H9 (cell line): ENCODE measurements at regions not wholly inside any gene's neighbourhood (a gene's known extent, or its start where the extent isn't known, plus 50 kb on each side); places are given as distances from the start of the nearest gene placed in this dataset.

Experiments
- DNase-seq: peaks from one replicate; pipeline ENCODE4 v3.0.0-alpha.2; 2017
- H2AFZ ChIP-seq: one replicate; pipeline ENCODE4 v1.6.1; 2013; ENCODE audit warnings: mild to moderate bottlenecking, low read length, control low read depth, moderate library complexity
- H2AK5ac ChIP-seq: 2 replicates; pipeline ENCODE4 v1.6.1; 2013; ENCODE audit warnings: low read length, control low read depth, mixed read lengths; ENCODE audit not compliant: insufficient read length
- H2BK120ac ChIP-seq: one replicate; pipeline ENCODE4 v1.6.1; 2013; ENCODE audit warnings: low read depth, mild to moderate bottlenecking, low read length, control low read depth, inconsistent platforms; ENCODE audit not compliant: poor library complexity, severe bottlenecking
- H2BK12ac ChIP-seq: 2 replicates; pipeline ENCODE4 v1.6.1; 2013; ENCODE audit warnings: low read length, control low read depth, mixed read lengths, low read depth; ENCODE audit not compliant: insufficient read length
- H2BK15ac ChIP-seq: 2 replicates; pipeline ENCODE4 v1.6.1; 2013; ENCODE audit warnings: low read depth, low read length, control low read depth
- H2BK20ac ChIP-seq: one replicate; pipeline ENCODE4 v1.6.1; 2013; ENCODE audit warnings: low read depth, mild to moderate bottlenecking, low read length, control low read depth, inconsistent platforms; ENCODE audit not compliant: poor library complexity, severe bottlenecking
- H2BK5ac ChIP-seq: 2 replicates; pipeline ENCODE4 v1.6.1; 2013; ENCODE audit warnings: low read length, control low read depth, mixed read lengths; ENCODE audit not compliant: insufficient read length
- H3K14ac ChIP-seq: 2 replicates; pipeline ENCODE4 v1.6.1; 2013; ENCODE audit warnings: low read length, control low read depth; ENCODE audit not compliant: insufficient read depth
- H3K18ac ChIP-seq: 2 replicates; pipeline ENCODE4 v1.6.1; 2013; ENCODE audit warnings: low read depth, mild to moderate bottlenecking, mixed read lengths, low read length, control low read depth; ENCODE audit not compliant: insufficient read length
- H3K23ac ChIP-seq: 2 replicates; pipeline ENCODE4 v1.6.1; 2013; ENCODE audit warnings: low read length, control low read depth, mixed read lengths, low read depth; ENCODE audit not compliant: insufficient read length
- H3K23me2 ChIP-seq: 2 replicates; pipeline ENCODE4 v1.6.1; 2013; ENCODE audit warnings: low read depth, mild to moderate bottlenecking, mixed read lengths, low read length, control low read depth; ENCODE audit not compliant: insufficient read length, poor library complexity, severe bottlenecking
- H3K27ac ChIP-seq: 2 replicates; pipeline ENCODE4 v1.5.1; 2013; ENCODE audit warnings: low read length, control low read depth, mixed read lengths, low read depth; ENCODE audit not compliant: insufficient read length
- H3K27me3 ChIP-seq: 2 replicates; pipeline ENCODE4 v1.6.1; 2013; ENCODE audit warnings: low read length, control low read depth, inconsistent platforms; ENCODE audit not compliant: insufficient read depth
- H3K4ac ChIP-seq: 2 replicates; pipeline ENCODE4 v1.6.1; 2013; ENCODE audit warnings: low read depth, mild to moderate bottlenecking, control low read depth, inconsistent platforms, low read length, moderate library complexity
- H3K4me1 ChIP-seq: 2 replicates; pipeline ENCODE4 v1.6.1; 2013; ENCODE audit warnings: low read length, control low read depth, inconsistent platforms; ENCODE audit not compliant: insufficient read depth
- H3K4me2 ChIP-seq: 2 replicates; pipeline ENCODE4 v1.6.1; 2013; ENCODE audit warnings: low read length, control low read depth, mixed read lengths; ENCODE audit not compliant: insufficient read length, insufficient read depth
- H3K56ac ChIP-seq: 2 replicates; pipeline ENCODE4 v1.6.1; 2013; ENCODE audit warnings: low read depth, mild to moderate bottlenecking, mixed read lengths, low read length, control low read depth; ENCODE audit not compliant: insufficient read length
- H3K79me1 ChIP-seq: 2 replicates; pipeline ENCODE4 v1.6.1; 2013; ENCODE audit warnings: low read depth, mild to moderate bottlenecking, moderate library complexity, low read length, control low read depth, inconsistent platforms; ENCODE audit not compliant: insufficient read depth, poor library complexity, severe bottlenecking
- H3K79me2 ChIP-seq: 2 replicates; pipeline ENCODE4 v1.6.1; 2013; ENCODE audit warnings: low read length, control low read depth, inconsistent platforms; ENCODE audit not compliant: insufficient read depth
- H3K9ac ChIP-seq: 2 replicates; pipeline ENCODE4 v1.6.1; 2013; ENCODE audit warnings: low read length, control low read depth, mixed read lengths; ENCODE audit not compliant: insufficient read length; ENCODE audit errors: extremely low read depth
- H3K9me3 ChIP-seq: one replicate; pipeline ENCODE4 v1.6.1; 2013; ENCODE audit warnings: low read depth, low read length, inconsistent platforms; ENCODE audit not compliant: control insufficient read depth
- H3T11ph ChIP-seq: one replicate; pipeline ENCODE4 v1.6.1; 2013; ENCODE audit warnings: mild to moderate bottlenecking, low read length, control low read depth, inconsistent platforms
- H4K20me1 ChIP-seq: one replicate; pipeline ENCODE4 v1.6.1; 2013; ENCODE audit not compliant: control insufficient read depth, insufficient read length, insufficient read depth
- H4K5ac ChIP-seq: 2 replicates; pipeline ENCODE4 v1.6.1; 2013; ENCODE audit warnings: low read depth, mild to moderate bottlenecking, mixed read lengths, low read length, control low read depth; ENCODE audit not compliant: insufficient read length
- H4K8ac ChIP-seq: replicated peaks from 2 replicates; pipeline ENCODE4 v1.6.1; 2013; ENCODE audit warnings: low read length, control low read depth, mixed read lengths, low read depth; ENCODE audit not compliant: insufficient read length
- H4K91ac ChIP-seq: 2 replicates; pipeline ENCODE4 v1.6.1; 2013; ENCODE audit warnings: low read depth, mild to moderate bottlenecking, moderate library complexity, mixed read lengths, low read length, control low read depth; ENCODE audit not compliant: insufficient read length
- H3K27ac Mint-ChIP-seq, 3 experiments: 2 replicates in 2 of 3; 3 replicates in 1 of 3; pipeline ENCODE4 v1.8.0; 2020 to 2021; ENCODE audit warnings: mixed read lengths in 3 of 3, mild to moderate bottlenecking in 1 of 3, moderate library complexity in 1 of 3
- H3K27me3 Mint-ChIP-seq: 2 replicates; pipeline ENCODE4 v1.8.0; 2021; ENCODE audit warnings: low read depth, mild to moderate bottlenecking, moderate library complexity, mixed read lengths
- H3K36me3 Mint-ChIP-seq, 3 experiments: 2 replicates in 2 of 3; 3 replicates in 1 of 3; pipeline ENCODE4 v1.8.0; 2020 to 2021; ENCODE audit warnings: low read depth in 3 of 3, mixed read lengths in 3 of 3; ENCODE audit not compliant: insufficient read depth in 1 of 3
- H3K4me1 Mint-ChIP-seq, 2 experiments: 2 replicates each; pipeline ENCODE4 v1.8.0; 2020; ENCODE audit warnings: mixed read lengths in 2 of 2
- H3K4me3 Mint-ChIP-seq, 2 experiments: 2 replicates in 1 of 2; 3 replicates in 1 of 2; pipeline ENCODE4 v1.8.0; 2020 to 2021; ENCODE audit warnings: mild to moderate bottlenecking in 2 of 2, mixed read lengths in 2 of 2, moderate library complexity in 1 of 2
- H3K9me3 Mint-ChIP-seq, 2 experiments: 2 replicates in 1 of 2; 3 replicates in 1 of 2; pipeline ENCODE4 v1.8.0; 2020; ENCODE audit warnings: mild to moderate bottlenecking in 2 of 2, mixed read lengths in 2 of 2, moderate library complexity in 1 of 2
- WGBS: extraction: QIAGEN DNeasy Blood & Tissue Kit; methylation state at CpG from one replicate; pipeline ENCODE4 v1.1.7; 2013; ENCODE audit warnings: missing lambda C conversion rate, low lambda C conversion rate, mixed read lengths; ENCODE audit not compliant: insufficient read length; ENCODE audit errors: extremely low coverage; 5-methylcytosine and 5-hydroxymethylcytosine counted together
- TF ChIP-seq, protein P1 (sequence below): fragments of 200-600 bp; sonication (generic); conservative IDR thresholded peaks from 3 replicates; pipeline ENCODE4 v1.8.0; 2021; ENCODE audit warnings: antibody characterized with exemption, mild to moderate bottlenecking

GRCh38 chr14:89616852-89617341 is 199.9 kb upstream of the FOXN3 start:
- Histone ChIP-seq H3K14ac (no peak overlapping the region), H2BK15ac (no peak overlapping the region), H3K79me1 (peaks cover 3% of the 10 kb centered on the region)

More at GRCh38 chr14:89616852-89617341, 199.9 kb upstream of the FOXN3 start:
- Mint-ChIP-seq H3K27ac (peak overlapping the region; percentile 88 to 92 (median 88); a peak in 6 of 7 replicates), H3K36me3 (peaks cover 1 to 4% (median 4%) of the 10 kb centered on the region in 3 experiments; a peak in 5 of 7 replicates), H3K4me1 (peaks cover 76 to 77% of the 10 kb centered on the region in 2 experiments), H3K4me3 (peak overlapping the region; percentile 82 to 95), H3K27me3 (no peaks in the 10 kb centered on the region; the same call in 1 of the 2 replicates), H3K9me3 (no peaks in the 10 kb centered on the region)
- peaks cover 28% of the 10 kb centered on the region; the same call in 1 of the 2 replicates for H3K79me2 ChIP-seq
- H3K27me3 ChIP-seq: no peaks in the 10 kb centered on the region
- peaks cover 20% of the 10 kb centered on the region for H3K4me1 ChIP-seq
- no peaks in the 10 kb centered on the region for H4K20me1 ChIP-seq
- TF ChIP-seq, protein P1, sequence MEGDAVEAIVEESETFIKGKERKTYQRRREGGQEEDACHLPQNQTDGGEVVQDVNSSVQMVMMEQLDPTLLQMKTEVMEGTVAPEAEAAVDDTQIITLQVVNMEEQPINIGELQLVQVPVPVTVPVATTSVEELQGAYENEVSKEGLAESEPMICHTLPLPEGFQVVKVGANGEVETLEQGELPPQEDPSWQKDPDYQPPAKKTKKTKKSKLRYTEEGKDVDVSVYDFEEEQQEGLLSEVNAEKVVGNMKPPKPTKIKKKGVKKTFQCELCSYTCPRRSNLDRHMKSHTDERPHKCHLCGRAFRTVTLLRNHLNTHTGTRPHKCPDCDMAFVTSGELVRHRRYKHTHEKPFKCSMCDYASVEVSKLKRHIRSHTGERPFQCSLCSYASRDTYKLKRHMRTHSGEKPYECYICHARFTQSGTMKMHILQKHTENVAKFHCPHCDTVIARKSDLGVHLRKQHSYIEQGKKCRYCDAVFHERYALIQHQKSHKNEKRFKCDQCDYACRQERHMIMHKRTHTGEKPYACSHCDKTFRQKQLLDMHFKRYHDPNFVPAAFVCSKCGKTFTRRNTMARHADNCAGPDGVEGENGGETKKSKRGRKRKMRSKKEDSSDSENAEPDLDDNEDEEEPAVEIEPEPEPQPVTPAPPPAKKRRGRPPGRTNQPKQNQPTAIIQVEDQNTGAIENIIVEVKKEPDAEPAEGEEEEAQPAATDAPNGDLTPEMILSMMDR: no peak
- no peak overlapping the region for H2BK120ac ChIP-seq
- H2BK12ac ChIP-seq: no peak overlapping the region
- no peak for DNase-seq
- H3K23me2 ChIP-seq: peaks cover 9% of the 10 kb centered on the region
- H3K27ac ChIP-seq: peak overlapping the region; percentile 92
- no peak overlapping the region for H4K91ac ChIP-seq
- no peak overlapping the region for H3T11ph ChIP-seq
- peak overlapping the region; percentile 31 for H3K9ac ChIP-seq
- H3K4ac ChIP-seq: no peak overlapping the region
- no peak overlapping the region for H3K23ac ChIP-seq
- H4K8ac ChIP-seq: no peak overlapping the region
- peak overlapping the region; percentile 96 for H3K4me2 ChIP-seq
- H3K9me3 ChIP-seq: no peaks in the 10 kb centered on the region
- H2BK20ac ChIP-seq: no peak overlapping the region
- H4K5ac ChIP-seq: no peak overlapping the region
- WGBS: no CpG with 5 or more reads among the region's 5 CpGs
- peak overlapping the region; percentile 38 for H3K18ac ChIP-seq
- H2BK5ac ChIP-seq: peak overlapping the region; percentile 67
- H3K56ac ChIP-seq: no peak overlapping the region
- H2AK5ac ChIP-seq: no peak overlapping the region
- H2AFZ ChIP-seq: no peak overlapping the region
